ENCODE measurements at regions not wholly inside any gene's neighbourhood (a gene's known extent, or its start where the extent isn't known, plus 50 kb on each side); places are given as distances from the start of the nearest gene placed in this dataset.
"Not testable (repeated sequence)": the region's sequence is repeated elsewhere in the genome, so short reads cannot be mapped to it uniquely, and the experiment has no call there.

- Histone ChIP-seq H3K36me3 (ENCODE audit: control insufficient read depth, insufficient read depth, low read length) (no peaks in the 10 kb centered on the region), H3K9me3 (ENCODE audit: control insufficient read depth, insufficient read depth, low read depth, low read length) (peaks cover 13% of the 10 kb centered on the region; the same call in 1 of the 2 replicates), H3K4me3 (ENCODE audit: low read depth in 2 of 2, low read length in 2 of 2) (no peak overlapping the region), H3K27ac (ENCODE audit: low read length) (no peak overlapping the region), H3K4me1 (ENCODE audit: control insufficient read depth, insufficient read depth, low read length) (no peaks in the 10 kb centered on the region), H3K27me3 (ENCODE audit: control insufficient read depth, insufficient read depth, low read length) (no peaks in the 10 kb centered on the region)
- no peak for TF ChIP-seq SIN3A (IDR thresholded peaks at IDR 0.05; ENCODE audit: borderline replicate concordance, insufficient read depth, low read depth, low read length)
- no peak for TF ChIP-seq TCF7L2 (IDR thresholded peaks at IDR 0.05; ENCODE audit: low read depth, low read length)
- TF ChIP-seq POLR2AphosphoS5 (IDR thresholded peaks at IDR 0.05; ENCODE audit: low read depth, low read length), result no peak
- TF ChIP-seq, protein P1, sequence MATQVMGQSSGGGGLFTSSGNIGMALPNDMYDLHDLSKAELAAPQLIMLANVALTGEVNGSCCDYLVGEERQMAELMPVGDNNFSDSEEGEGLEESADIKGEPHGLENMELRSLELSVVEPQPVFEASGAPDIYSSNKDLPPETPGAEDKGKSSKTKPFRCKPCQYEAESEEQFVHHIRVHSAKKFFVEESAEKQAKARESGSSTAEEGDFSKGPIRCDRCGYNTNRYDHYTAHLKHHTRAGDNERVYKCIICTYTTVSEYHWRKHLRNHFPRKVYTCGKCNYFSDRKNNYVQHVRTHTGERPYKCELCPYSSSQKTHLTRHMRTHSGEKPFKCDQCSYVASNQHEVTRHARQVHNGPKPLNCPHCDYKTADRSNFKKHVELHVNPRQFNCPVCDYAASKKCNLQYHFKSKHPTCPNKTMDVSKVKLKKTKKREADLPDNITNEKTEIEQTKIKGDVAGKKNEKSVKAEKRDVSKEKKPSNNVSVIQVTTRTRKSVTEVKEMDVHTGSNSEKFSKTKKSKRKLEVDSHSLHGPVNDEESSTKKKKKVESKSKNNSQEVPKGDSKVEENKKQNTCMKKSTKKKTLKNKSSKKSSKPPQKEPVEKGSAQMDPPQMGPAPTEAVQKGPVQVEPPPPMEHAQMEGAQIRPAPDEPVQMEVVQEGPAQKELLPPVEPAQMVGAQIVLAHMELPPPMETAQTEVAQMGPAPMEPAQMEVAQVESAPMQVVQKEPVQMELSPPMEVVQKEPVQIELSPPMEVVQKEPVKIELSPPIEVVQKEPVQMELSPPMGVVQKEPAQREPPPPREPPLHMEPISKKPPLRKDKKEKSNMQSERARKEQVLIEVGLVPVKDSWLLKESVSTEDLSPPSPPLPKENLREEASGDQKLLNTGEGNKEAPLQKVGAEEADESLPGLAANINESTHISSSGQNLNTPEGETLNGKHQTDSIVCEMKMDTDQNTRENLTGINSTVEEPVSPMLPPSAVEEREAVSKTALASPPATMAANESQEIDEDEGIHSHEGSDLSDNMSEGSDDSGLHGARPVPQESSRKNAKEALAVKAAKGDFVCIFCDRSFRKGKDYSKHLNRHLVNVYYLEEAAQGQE (IDR thresholded peaks at IDR 0.05; ENCODE audit: insufficient read depth in 1 of 2, low read depth in 2 of 2, low read length in 1 of 2), result no peak
- no peak for TF ChIP-seq CTCF (IDR thresholded peaks at IDR 0.05)
- intact Hi-C loops (cut with micrococcal nuclease; ENCODE audit: unreplicated experiment) (loop anchor here (10.0 kb wide), 1 partner anchor 53 kb away; no protein-coding TSS in a partner anchor), in situ Hi-C loops (cut with HindIII; ENCODE audit: low pct_unique_long_range_greater_than_20kb, low sequenced_read_pairs) (no loop called here)
- DNase-seq (ENCODE audit: low read depth, low spot score) (no peak), ATAC-seq (no peak)
- POLR2A ChIA-PET, result no interaction called here
- CTCF ChIA-PET, result no interaction called here
- no TSS peak for BruUV-seq (replicated peaks)
These were observed 118.1 kb downstream of the ZNF736 start for GRCh38 chr7:64431838-64432237.

DNA sequence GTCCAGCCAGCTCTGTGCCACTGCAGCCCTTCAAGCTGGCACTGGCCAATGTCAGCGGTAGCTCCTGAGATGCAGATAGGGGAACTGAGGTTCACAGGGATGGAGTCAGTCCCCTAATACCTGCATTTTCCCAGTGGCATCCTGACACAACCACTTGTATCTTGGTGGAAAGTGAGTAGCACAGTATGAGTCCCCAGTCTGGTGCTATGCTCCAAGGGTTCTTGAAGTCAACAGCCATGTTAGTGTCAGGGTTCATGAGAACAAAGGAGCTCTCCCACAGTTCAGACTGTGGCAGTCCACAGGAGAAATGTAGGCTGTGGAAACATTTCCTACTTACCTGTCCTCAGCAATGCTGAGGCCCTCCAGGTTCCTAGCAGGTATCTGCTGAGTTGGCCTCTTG lies 115.5 kb downstream of the ZNF736 start:
- no peaks in the 10 kb centered on the region for H3K4me1 ChIP-seq (ENCODE audit: control insufficient read depth, insufficient read depth, low read length)
- no peak for ATAC-seq
- intact Hi-C loops (cut with micrococcal nuclease; ENCODE audit: unreplicated experiment) (no loop called here), in situ Hi-C loops (cut with HindIII; ENCODE audit: low pct_unique_long_range_greater_than_20kb, low sequenced_read_pairs) (no loop called here)
- H3K27ac ChIP-seq (ENCODE audit: low read length), result no peak overlapping the region
- DNase-seq (ENCODE audit: low read depth, low spot score), result no peak
- ChIA-PET POLR2A (no interaction called here), CTCF (no interaction called here)
- H3K4me3 ChIP-seq (ENCODE audit: low read depth in 2 of 2, low read length in 2 of 2), result no peak overlapping the region
- H3K27me3 ChIP-seq (ENCODE audit: control insufficient read depth, insufficient read depth, low read length), result no peaks in the 10 kb centered on the region
- H3K9me3 ChIP-seq (ENCODE audit: control insufficient read depth, insufficient read depth, low read depth, low read length), result peaks cover 13% of the 10 kb centered on the region; the same call in 1 of the 2 replicates
- H3K36me3 ChIP-seq (ENCODE audit: control insufficient read depth, insufficient read depth, low read length), result no peaks in the 10 kb centered on the region
- TF ChIP-seq CTCF (IDR thresholded peaks at IDR 0.05), result no peak
- no peak for TF ChIP-seq TCF7L2 (IDR thresholded peaks at IDR 0.05; ENCODE audit: low read depth, low read length)
- TF ChIP-seq SIN3A (IDR thresholded peaks at IDR 0.05; ENCODE audit: borderline replicate concordance, insufficient read depth, low read depth, low read length), result no peak
- no peak for TF ChIP-seq POLR2AphosphoS5 (IDR thresholded peaks at IDR 0.05; ENCODE audit: low read depth, low read length)
- TF ChIP-seq, protein P1 (IDR thresholded peaks at IDR 0.05; ENCODE audit: insufficient read depth in 1 of 2, low read depth in 2 of 2, low read length in 1 of 2), result no peak
- no TSS peak for BruUV-seq (replicated peaks)

GRCh38 chr7:64425436-64425835 lies 111.7 kb downstream of the ZNF736 start:
- CTCF ChIA-PET; POLR2A ChIA-PET; H3K27ac ChIP-seq (ENCODE audit: low read length); DNase-seq (ENCODE audit: low read depth, low spot score); ATAC-seq; in situ Hi-C loops (cut with HindIII; ENCODE audit: low pct_unique_long_range_greater_than_20kb, low sequenced_read_pairs); H3K36me3 ChIP-seq (ENCODE audit: control insufficient read depth, insufficient read depth, low read length); BruUV-seq (replicated peaks); H3K27me3 ChIP-seq (ENCODE audit: control insufficient read depth, insufficient read depth, low read length); H3K9me3 ChIP-seq (ENCODE audit: control insufficient read depth, insufficient read depth, low read depth, low read length); H3K4me1 ChIP-seq (ENCODE audit: control insufficient read depth, insufficient read depth, low read length); intact Hi-C loops (cut with micrococcal nuclease; ENCODE audit: unreplicated experiment); H3K4me3 ChIP-seq (ENCODE audit: low read depth in 2 of 2, low read length in 2 of 2): not testable (repeated sequence)
